PC-3 (cell line): ENCODE measurements at regions not wholly inside any gene's neighbourhood (a gene's known extent, or its start where the extent isn't known, plus 50 kb on each side); places are given as distances from the start of the nearest gene placed in this dataset.

Source experiments
- ATAC-seq: fragments of 200-7000 bp; cut with Tn5 transposase; 2 replicates; pipeline ENCODE4 v1.9.1; 2020; ENCODE audit warnings: mild to moderate bottlenecking, moderate library complexity
- BruUV-seq: library from RNA; stranded (reverse); fragments of 400-500 nt; replicated peaks from 2 replicates; lab custom pipeline; 2021; lab: Mats Ljungman, UMichigan
- CTCF ChIA-PET: fragments of 300-600 bp; sonication (Branson Sonifier 250); formaldehyde crosslinking; loops from one replicate; lab custom pipeline; 2022; ENCODE audit warnings: antibody characterized with exemption; lab: Charles Lee
- POLR2A ChIA-PET: fragments of 300-600 bp; sonication (Branson Sonifier 250); formaldehyde crosslinking; loops from one replicate; lab custom pipeline; 2022; ENCODE audit warnings: antibody characterized with exemption; ENCODE audit not compliant: unreplicated experiment; lab: Charles Lee
- DNase-seq: peaks from one replicate; pipeline ENCODE4 v3.0.0-alpha.2; 2015
- H2AFZ ChIP-seq: fragments of 300-600 bp; sonication (generic); 2 replicates; pipeline ENCODE4 v1.6.0; 2016; ENCODE audit warnings: antibody characterized with exemption, low read length
- H3F3A ChIP-seq: fragments of 300-600 bp; sonication (generic); one replicate; pipeline ENCODE4 v1.6.0; 2017; ENCODE audit warnings: antibody characterized with exemption, low read length, control low read depth, mild to moderate bottlenecking; ENCODE audit not compliant: unreplicated experiment
- H3K27ac ChIP-seq: fragments of 300-600 bp; sonication (generic); 2 replicates; pipeline ENCODE4 v1.5.1; 2016; ENCODE audit warnings: mild to moderate bottlenecking, low read length
- H3K27me3 ChIP-seq: fragments of 300-600 bp; sonication (generic); 2 replicates; pipeline ENCODE4 v1.6.1; 2016; ENCODE audit warnings: low read length, mixed read lengths
- H3K36me3 ChIP-seq: fragments of 300-600 bp; sonication (generic); 2 replicates; pipeline ENCODE4 v1.6.1; 2016; ENCODE audit warnings: low read depth, mixed run types, low read length, mixed read lengths
- H3K4me1 ChIP-seq: fragments of 300-600 bp; sonication (generic); 2 replicates; pipeline ENCODE4 v1.5.1; 2016; ENCODE audit warnings: low read length; ENCODE audit not compliant: insufficient read depth
- H3K4me2 ChIP-seq: fragments of 300-600 bp; sonication (generic); 2 replicates; pipeline ENCODE4 v1.6.0; 2016; ENCODE audit warnings: low read length
- H3K4me3 ChIP-seq: fragments of 300-600 bp; sonication (generic); 2 replicates; pipeline ENCODE4 v1.5.1; 2016; ENCODE audit warnings: mild to moderate bottlenecking, low read length, mixed read lengths
- H3K79me2 ChIP-seq: fragments of 300-600 bp; sonication (generic); 2 replicates; pipeline ENCODE4 v1.6.1; 2017; ENCODE audit warnings: low read length, mixed read lengths
- H3K9ac ChIP-seq: fragments of 300-600 bp; sonication (generic); 2 replicates; pipeline ENCODE4 v1.6.0; 2016; ENCODE audit warnings: mild to moderate bottlenecking, low read length
- H3K9me2 ChIP-seq: fragments of 300-600 bp; sonication (generic); replicated peaks from 2 replicates; pipeline ENCODE4 v1.6.1; 2016; ENCODE audit warnings: mixed run types, low read length, mixed read lengths
- H3K9me3 ChIP-seq: fragments of 300-600 bp; sonication (generic); 2 replicates; pipeline ENCODE4 v1.6.1; 2016; ENCODE audit warnings: low read length, mixed read lengths
- H4K20me1 ChIP-seq: fragments of 300-600 bp; sonication (generic); 2 replicates; pipeline ENCODE4 v1.6.1; 2016; ENCODE audit warnings: low read length, mixed read lengths
- CTCF ChIP-seq: fragments of 300-600 bp; sonication (generic); conservative IDR thresholded peaks from 2 replicates; pipeline ENCODE4 v1.5.1; 2017; ENCODE audit warnings: antibody characterized with exemption, low read depth, mild to moderate bottlenecking, low read length
- EZH2 ChIP-seq: fragments of 300-600 bp; sonication (generic); IDR thresholded peaks from one replicate; pipeline ENCODE4 v1.6.1; 2017; ENCODE audit warnings: antibody characterized with exemption, mild to moderate bottlenecking, low read length; ENCODE audit not compliant: unreplicated experiment
- EZH2phosphoT487 ChIP-seq: fragments of 300-600 bp; sonication (generic); IDR thresholded peaks from 2 replicates; pipeline ENCODE4 v1.6.1; 2018; ENCODE audit warnings: mild to moderate bottlenecking, antibody characterized with exemption, low read length, borderline replicate concordance
- intact Hi-C: fragments of 100-400 bp; cut with micrococcal nuclease; formaldehyde crosslinking; loops from 2 replicates; pipeline ENCODE4 v1.9.0; 2023

GRCh38 chr14:98909251-98909944, 362.6 kb downstream of the BCL11B start:
- Histone ChIP-seq H3K4me3 (no peak overlapping the region), H3K79me2 (no peaks in the 10 kb centered on the region), H3K27me3 (peaks cover 8% of the 10 kb centered on the region; the same call in 1 of the 2 replicates), H3K4me1 (peaks cover 27% of the 10 kb centered on the region), H2AFZ (no peak overlapping the region), H3K9me2 (no peaks in the 10 kb centered on the region), H3K9me3 (no peaks in the 10 kb centered on the region), H4K20me1 (no peaks in the 10 kb centered on the region), H3K9ac (no peak overlapping the region), H3F3A (no peaks in the 10 kb centered on the region), H3K27ac (peak overlapping the region; percentile 55), H3K36me3 (no peaks in the 10 kb centered on the region), H3K4me2 (peak overlapping the region; percentile 27)
- CTCF ChIA-PET, result no interaction called here
- ATAC-seq, result no peak
- POLR2A ChIA-PET, result no interaction called here
- peak; percentile 84 for DNase-seq
- intact Hi-C loops, result no loop called here
- BruUV-seq, result no TSS peak
- no peak for TF ChIP-seq EZH2phosphoT487
- TF ChIP-seq EZH2, result no peak
- TF ChIP-seq CTCF, result no peak

- Histone ChIP-seq H4K20me1 (no peaks in the 10 kb centered on the region), H3F3A (no peaks in the 10 kb centered on the region), H3K9me3 (no peaks in the 10 kb centered on the region), H2AFZ (no peak overlapping the region), H3K4me3 (no peak overlapping the region), H3K79me2 (no peaks in the 10 kb centered on the region), H3K9ac (no peak overlapping the region), H3K9me2 (no peaks in the 10 kb centered on the region), H3K36me3 (no peaks in the 10 kb centered on the region), H3K4me2 (peak overlapping the region; percentile 27; the same call in 1 of the 2 replicates), H3K4me1 (peaks cover 27% of the 10 kb centered on the region), H3K27me3 (peaks cover 1% of the 10 kb centered on the region; the same call in 1 of the 2 replicates), H3K27ac (no peak overlapping the region)
- ChIA-PET POLR2A (no interaction called here), CTCF (no interaction called here)
- intact Hi-C loops, result no loop called here
- no peak for ATAC-seq
- TF ChIP-seq EZH2phosphoT487 (no peak), CTCF (no peak)
- no peak for DNase-seq
- no TSS peak for BruUV-seq
Measured at GRCh38 chr14:98910061-98910460, 361.9 kb downstream of the BCL11B start.

- H3K4me2 ChIP-seq, result no peak overlapping the region
- intact Hi-C loops, result no loop called here
- ChIA-PET CTCF (no interaction called here), POLR2A (no interaction called here)
- TF ChIP-seq EZH2phosphoT487 (no peak), EZH2 (no peak), CTCF (no peak)
- no peaks in the 10 kb centered on the region for H3K36me3 ChIP-seq
- H3K27me3 ChIP-seq, result no peaks in the 10 kb centered on the region; the same call in 1 of the 2 replicates
- no peaks in the 10 kb centered on the region for H3K9me3 ChIP-seq
- no peak overlapping the region for H3K4me3 ChIP-seq
- no peaks in the 10 kb centered on the region for H3K79me2 ChIP-seq
- no peak overlapping the region for H3K9ac ChIP-seq
- no peak overlapping the region for H2AFZ ChIP-seq
- no peaks in the 10 kb centered on the region for H3F3A ChIP-seq
- H3K9me2 ChIP-seq, result no peaks in the 10 kb centered on the region
- H4K20me1 ChIP-seq, result no peaks in the 10 kb centered on the region
- BruUV-seq, result no TSS peak
- no peak overlapping the region for H3K27ac ChIP-seq
- ATAC-seq, result no peak
- H3K4me1 ChIP-seq, result peaks cover 17% of the 10 kb centered on the region; the same call in 1 of the 2 replicates
- no peak for DNase-seq
Measured at GRCh38 chr14:98912655-98913054, 359.3 kb downstream of the BCL11B start.
